OCI-LY7 (cell line): ENCODE measurements at regions not wholly inside any gene's neighbourhood (a gene's known extent, or its start where the extent isn't known, plus 50 kb on each side); places are given as distances from the start of the nearest gene placed in this dataset.

Source experiments
- BruUV-seq: library from RNA; stranded (reverse); fragments of 400-500 nt; replicated peaks from 2 replicates; lab custom pipeline; 2021; lab: Mats Ljungman, UMichigan
- CTCF ChIA-PET: fragments of 300-600 bp; sonication (Branson Sonifier 250); formaldehyde crosslinking; loops from one replicate; lab custom pipeline; 2022; ENCODE audit warnings: antibody characterized with exemption; ENCODE audit not compliant: unreplicated experiment; lab: Charles Lee
- POLR2A ChIA-PET: fragments of 300-600 bp; sonication (Branson Sonifier 250); formaldehyde crosslinking; loops from one replicate; lab custom pipeline; 2022; ENCODE audit warnings: antibody characterized with exemption; lab: Charles Lee
- DNase-seq: peaks from one replicate; pipeline ENCODE4 v3.0.0-alpha.2; 2015; ENCODE audit warnings: low spot score
- H2AFZ ChIP-seq: fragments of 200-600 bp; sonication (generic), shearing (Covaris generic); 2 replicates; pipeline ENCODE4 v1.6.1; 2014; ENCODE audit warnings: mild to moderate bottlenecking, antibody characterized with exemption, low read length, moderate library complexity
- H3K27ac ChIP-seq: fragments of 200-600 bp; sonication (generic); 2 replicates; pipeline ENCODE4 v1.5.1; 2014; ENCODE audit warnings: mixed run types, low read depth, mild to moderate bottlenecking, moderate library complexity, low read length, inconsistent platforms; ENCODE audit not compliant: poor library complexity, severe bottlenecking
- H3K36me3 ChIP-seq: fragments of 200-600 bp; sonication (generic); 2 replicates; pipeline ENCODE4 v1.6.1; 2014; ENCODE audit warnings: mild to moderate bottlenecking, antibody characterized with exemption, low read length, moderate library complexity, mixed read lengths; ENCODE audit not compliant: insufficient read depth
- H3K4me1 ChIP-seq: fragments of 200-600 bp; sonication (generic); 2 replicates; pipeline ENCODE4 v1.5.1; 2014; ENCODE audit warnings: mild to moderate bottlenecking, low read length; ENCODE audit not compliant: insufficient read depth, poor library complexity, severe bottlenecking
- H3K4me2 ChIP-seq: fragments of 200-600 bp; sonication (generic); 2 replicates; pipeline ENCODE4 v1.6.1; 2014; ENCODE audit warnings: mild to moderate bottlenecking, low read length
- H3K4me3 ChIP-seq: fragments of 200-600 bp; sonication (generic); 2 replicates; pipeline ENCODE4 v1.5.1; 2014; ENCODE audit warnings: mild to moderate bottlenecking, low read depth, low read length; ENCODE audit not compliant: poor library complexity, severe bottlenecking
- H3K79me2 ChIP-seq: fragments of 200-600 bp; sonication (generic); 2 replicates; pipeline ENCODE4 v1.6.1; 2016; ENCODE audit warnings: low read depth, mild to moderate bottlenecking, low read length, moderate library complexity, mixed read lengths; ENCODE audit not compliant: insufficient read depth
- H3K9me2 ChIP-seq: fragments of 200-600 bp; sonication (generic); 2 replicates; pipeline ENCODE4 v1.6.1; 2016; ENCODE audit warnings: mild to moderate bottlenecking, low read length, mixed read lengths; ENCODE audit not compliant: insufficient read depth
- H3K9me3 ChIP-seq: fragments of 200-600 bp; sonication (generic); 2 replicates; pipeline ENCODE4 v1.6.1; 2014; ENCODE audit warnings: mild to moderate bottlenecking, mixed run types, low read length, mixed read lengths
- H4K20me1 ChIP-seq: fragments of 200-600 bp; sonication (generic); 2 replicates; pipeline ENCODE4 v1.6.1; 2014; ENCODE audit warnings: mild to moderate bottlenecking, antibody characterized with exemption, low read length, moderate library complexity, mixed read lengths; ENCODE audit not compliant: insufficient read depth
- CTCF ChIP-seq: fragments of 200-600 bp; sonication (generic); conservative IDR thresholded peaks from 2 replicates; pipeline ENCODE4 v1.5.1; 2014; ENCODE audit warnings: mild to moderate bottlenecking, antibody characterized with exemption, low read length, moderate library complexity, mixed read lengths
- EZH2phosphoT487 ChIP-seq: fragments of 200-600 bp; sonication (generic); IDR thresholded peaks from 2 replicates; pipeline ENCODE4 v1.6.1; 2018; ENCODE audit warnings: low read depth, borderline replicate concordance, mild to moderate bottlenecking, mixed run types, antibody characterized with exemption, low read length, moderate library complexity, mixed read lengths
- intact Hi-C: fragments of 100-400 bp; cut with micrococcal nuclease; formaldehyde crosslinking; loops from one replicate; pipeline ENCODE4 v1.10.0; 2022; ENCODE audit not compliant: unreplicated experiment

GRCh38 chr5:98334946-98335345 is 438.5 kb upstream of the RGMB start:
- no TSS peak for BruUV-seq
- no peaks in the 10 kb centered on the region for H4K20me1 ChIP-seq
- no peak overlapping the region for H2AFZ ChIP-seq
- TF ChIP-seq EZH2phosphoT487 (no peak), CTCF (no peak)
- H3K4me3 ChIP-seq: no peak overlapping the region
- H3K79me2 ChIP-seq: no peaks in the 10 kb centered on the region
- H3K27ac ChIP-seq: no peak overlapping the region
- POLR2A ChIA-PET: interaction anchor here (0.6 to 0.9 kb wide), 3 partner anchors 9 to 1938 kb away, joined by 3 to 4 read pairs (median 3); no protein-coding TSS in a partner anchor
- intact Hi-C loops: no loop called here
- H3K4me1 ChIP-seq: no peaks in the 10 kb centered on the region
- H3K9me3 ChIP-seq: no peaks in the 10 kb centered on the region
- H3K9me2 ChIP-seq: no peaks in the 10 kb centered on the region
- no peak for DNase-seq
- CTCF ChIA-PET: no interaction called here
- no peaks in the 10 kb centered on the region for H3K36me3 ChIP-seq
- H3K4me2 ChIP-seq: no peak overlapping the region

GRCh38 chr5:98339141-98339848 is 434.2 kb upstream of the RGMB start:
- TF ChIP-seq CTCF: no peak
- no peak for DNase-seq
- POLR2A ChIA-PET: no interaction called here
- H3K27ac ChIP-seq: no peak overlapping the region
- no peaks in the 10 kb centered on the region for H3K79me2 ChIP-seq
- H3K9me2 ChIP-seq: no peaks in the 10 kb centered on the region
- intact Hi-C loops: no loop called here
- no TSS peak for BruUV-seq
- no peak overlapping the region for H3K4me3 ChIP-seq
- H2AFZ ChIP-seq: no peak overlapping the region
- no peak overlapping the region for H3K4me2 ChIP-seq
- H4K20me1 ChIP-seq: no peaks in the 10 kb centered on the region
- no peaks in the 10 kb centered on the region for H3K4me1 ChIP-seq
- no peaks in the 10 kb centered on the region for H3K9me3 ChIP-seq
- H3K36me3 ChIP-seq: no peaks in the 10 kb centered on the region
- CTCF ChIA-PET: no interaction called here
